ENCODE measurements at regions not wholly inside any gene's neighbourhood (a gene's known extent, or its start where the extent isn't known, plus 50 kb on each side); places are given as distances from the start of the nearest gene placed in this dataset.

DNA sequence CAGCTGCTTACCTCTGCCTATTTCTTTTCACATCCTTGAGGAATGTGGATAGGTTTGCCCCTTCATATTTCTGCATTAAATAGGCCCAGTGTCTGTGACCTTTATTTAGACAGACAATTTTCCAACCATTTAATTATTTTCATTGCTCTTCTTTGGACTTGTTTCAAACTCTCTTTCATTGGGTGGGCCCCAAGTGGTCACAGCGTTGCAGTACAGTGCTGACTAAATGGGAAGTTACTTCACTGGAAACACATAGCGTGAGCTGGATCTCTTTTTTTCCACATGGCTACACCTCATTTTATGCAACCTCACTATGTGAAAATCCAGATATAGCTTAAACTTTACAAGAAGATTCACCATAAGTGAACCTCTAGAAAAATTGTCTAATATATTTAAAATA lies 438.9 kb downstream of the ADAMTS20 start (continued):
- TF ChIP-seq, protein P1, sequence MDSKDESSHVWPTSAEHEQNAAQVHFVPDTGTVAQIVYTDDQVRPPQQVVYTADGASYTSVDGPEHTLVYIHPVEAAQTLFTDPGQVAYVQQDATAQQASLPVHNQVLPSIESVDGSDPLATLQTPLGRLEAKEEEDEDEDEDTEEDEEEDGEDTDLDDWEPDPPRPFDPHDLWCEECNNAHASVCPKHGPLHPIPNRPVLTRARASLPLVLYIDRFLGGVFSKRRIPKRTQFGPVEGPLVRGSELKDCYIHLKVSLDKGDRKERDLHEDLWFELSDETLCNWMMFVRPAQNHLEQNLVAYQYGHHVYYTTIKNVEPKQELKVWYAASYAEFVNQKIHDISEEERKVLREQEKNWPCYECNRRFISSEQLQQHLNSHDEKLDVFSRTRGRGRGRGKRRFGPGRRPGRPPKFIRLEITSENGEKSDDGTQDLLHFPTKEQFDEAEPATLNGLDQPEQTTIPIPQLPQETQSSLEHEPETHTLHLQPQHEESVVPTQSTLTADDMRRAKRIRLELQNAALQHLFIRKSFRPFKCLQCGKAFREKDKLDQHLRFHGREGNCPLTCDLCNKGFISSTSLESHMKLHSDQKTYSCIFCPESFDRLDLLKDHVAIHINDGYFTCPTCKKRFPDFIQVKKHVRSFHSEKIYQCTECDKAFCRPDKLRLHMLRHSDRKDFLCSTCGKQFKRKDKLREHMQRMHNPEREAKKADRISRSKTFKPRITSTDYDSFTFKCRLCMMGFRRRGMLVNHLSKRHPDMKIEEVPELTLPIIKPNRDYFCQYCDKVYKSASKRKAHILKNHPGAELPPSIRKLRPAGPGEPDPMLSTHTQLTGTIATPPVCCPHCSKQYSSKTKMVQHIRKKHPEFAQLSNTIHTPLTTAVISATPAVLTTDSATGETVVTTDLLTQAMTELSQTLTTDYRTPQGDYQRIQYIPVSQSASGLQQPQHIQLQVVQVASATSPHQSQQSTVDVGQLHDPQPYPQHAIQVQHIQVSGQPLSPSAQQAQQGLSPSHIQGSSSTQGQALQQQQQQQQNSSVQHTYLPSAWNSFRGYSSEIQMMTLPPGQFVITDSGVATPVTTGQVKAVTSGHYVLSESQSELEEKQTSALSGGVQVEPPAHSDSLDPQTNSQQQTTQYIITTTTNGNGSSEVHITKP (tag by site-specific recombination; IDR thresholded peaks at IDR 0.05), result no peak
- TF ChIP-seq KLF9 (tag by site-specific recombination; IDR thresholded peaks at IDR 0.05; ENCODE audit: low read depth), result no peak
- TF ChIP-seq ZFP69B (tag by site-specific recombination; IDR thresholded peaks at IDR 0.05), result no peak
- TF ChIP-seq, protein P2, sequence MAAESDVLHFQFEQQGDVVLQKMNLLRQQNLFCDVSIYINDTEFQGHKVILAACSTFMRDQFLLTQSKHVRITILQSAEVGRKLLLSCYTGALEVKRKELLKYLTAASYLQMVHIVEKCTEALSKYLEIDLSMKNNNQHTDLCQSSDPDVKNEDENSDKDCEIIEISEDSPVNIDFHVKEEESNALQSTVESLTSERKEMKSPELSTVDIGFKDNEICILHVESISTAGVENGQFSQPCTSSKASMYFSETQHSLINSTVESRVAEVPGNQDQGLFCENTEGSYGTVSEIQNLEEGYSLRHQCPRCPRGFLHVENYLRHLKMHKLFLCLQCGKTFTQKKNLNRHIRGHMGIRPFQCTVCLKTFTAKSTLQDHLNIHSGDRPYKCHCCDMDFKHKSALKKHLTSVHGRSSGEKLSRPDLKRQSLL (tag by site-specific recombination; IDR thresholded peaks at IDR 0.05), result no peak
- no peak for TF ChIP-seq ZNF707 (tag by site-specific recombination; IDR thresholded peaks at IDR 0.05)

DNA sequence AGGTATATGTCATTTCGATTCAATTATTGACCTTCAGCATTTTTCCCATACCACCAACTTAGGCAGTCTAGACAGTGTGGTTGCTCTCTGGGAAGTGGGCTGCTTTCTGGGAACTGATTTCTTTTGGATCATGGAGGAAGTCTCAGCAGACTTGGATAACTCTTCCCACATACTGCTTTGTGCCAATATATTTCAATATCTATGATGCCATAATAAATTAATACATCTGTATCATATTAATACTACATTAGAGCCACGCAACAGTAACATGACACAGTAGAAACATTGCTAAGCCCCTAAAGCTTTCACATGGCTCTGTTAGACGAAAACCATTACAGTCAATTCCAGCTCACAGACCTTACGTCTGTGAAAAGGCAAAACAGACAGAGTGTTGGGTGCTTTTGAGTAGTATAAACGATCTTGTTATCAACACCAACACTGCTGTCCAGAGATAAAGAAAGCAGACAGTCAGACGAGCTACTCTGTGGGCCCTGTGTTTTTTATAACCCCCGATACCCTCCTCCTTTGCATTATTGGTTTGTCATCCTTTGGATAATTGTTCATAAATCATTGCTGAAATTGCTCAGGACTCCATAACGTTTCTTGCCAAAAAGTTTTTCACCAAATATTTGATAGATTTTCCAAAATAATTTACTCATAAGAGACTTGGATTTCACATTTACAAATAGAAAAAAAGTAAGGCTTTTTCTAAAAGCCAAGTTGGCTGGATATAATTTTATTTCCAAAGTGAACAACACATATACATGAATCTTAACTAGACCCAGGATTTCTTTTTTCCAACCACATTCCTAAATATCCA lies 439.7 kb downstream of the ADAMTS20 start:
- POLR2A ChIA-PET, result no interaction called here
- TF ChIP-seq ZNF701 (tag by site-specific recombination; IDR thresholded peaks at IDR 0.05) (no peak), ZNF585B (tag by site-specific recombination; IDR thresholded peaks at IDR 0.05) (no peak), ZNF24 (tag by site-specific recombination; IDR thresholded peaks at IDR 0.05) (no peak), ZNF558 (tag by site-specific recombination; IDR thresholded peaks at IDR 0.05) (no peak), ZNF473 (tag by site-specific recombination; IDR thresholded peaks at IDR 0.05) (no peak), ZNF664 (tag by site-specific recombination; IDR thresholded peaks at IDR 0.05) (no peak), SCRT1 (tag by site-specific recombination; IDR thresholded peaks at IDR 0.05; ENCODE audit: borderline replicate concordance) (no peak)
- Histone ChIP-seq H3K9me3 (ENCODE audit: control insufficient read depth, insufficient read depth, low read depth, low read length) (no peaks in the 10 kb centered on the region), H3K36me3 (ENCODE audit: control insufficient read depth in 2 of 2, insufficient read depth in 1 of 2, low read length in 2 of 2) (no peaks in the 10 kb centered on the region), H3K4me1 (ENCODE audit: control insufficient read depth, insufficient read depth, low read length) (peaks cover 3% of the 10 kb centered on the region; the same call in 1 of the 2 replicates), H3K27ac (ENCODE audit: extremely low read depth, low read depth, low read length) (no peak overlapping the region), H3K4me3 (ENCODE audit: low read depth, low read length) (no peak overlapping the region)
- CTCF ChIA-PET, result interaction anchor here (0.5 to 1.5 kb wide), 4 partner anchors 8 to 1557 kb away, joined by 3 to 4 read pairs (median 3); no protein-coding TSS in a partner anchor

DNA sequence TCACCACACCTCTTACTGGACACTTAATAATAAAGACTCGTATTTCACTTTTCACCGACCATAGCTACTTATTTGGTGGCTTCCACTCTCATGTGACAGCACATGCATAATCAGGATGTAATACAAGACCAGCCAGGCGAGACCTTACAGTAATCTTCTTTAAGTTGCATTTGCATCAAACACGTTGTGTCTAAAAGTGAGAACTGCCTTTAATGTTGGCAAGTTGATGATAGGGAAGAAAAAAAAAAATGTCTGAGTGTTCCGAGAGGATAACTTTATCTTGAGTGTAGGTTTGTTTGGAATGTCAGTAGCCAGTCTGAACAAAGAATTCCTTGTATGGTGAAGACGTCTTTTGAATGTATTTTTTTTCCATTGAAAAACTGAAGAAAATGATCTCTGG lies 440.4 kb downstream of the ADAMTS20 start:
- Histone ChIP-seq H3K27ac (ENCODE audit: extremely low read depth, low read depth, low read length) (no peak overlapping the region), H3K36me3 (ENCODE audit: control insufficient read depth in 2 of 2, insufficient read depth in 1 of 2, low read length in 2 of 2) (no peaks in the 10 kb centered on the region), H3K4me1 (ENCODE audit: control insufficient read depth, insufficient read depth, low read length) (peaks cover 3% of the 10 kb centered on the region; the same call in 1 of the 2 replicates), H3K9me3 (ENCODE audit: control insufficient read depth, insufficient read depth, low read depth, low read length) (no peaks in the 10 kb centered on the region), H3K4me3 (ENCODE audit: low read depth, low read length) (no peak overlapping the region)
- ChIA-PET POLR2A (no interaction called here), CTCF (no interaction called here)
- TF ChIP-seq, protein P3, sequence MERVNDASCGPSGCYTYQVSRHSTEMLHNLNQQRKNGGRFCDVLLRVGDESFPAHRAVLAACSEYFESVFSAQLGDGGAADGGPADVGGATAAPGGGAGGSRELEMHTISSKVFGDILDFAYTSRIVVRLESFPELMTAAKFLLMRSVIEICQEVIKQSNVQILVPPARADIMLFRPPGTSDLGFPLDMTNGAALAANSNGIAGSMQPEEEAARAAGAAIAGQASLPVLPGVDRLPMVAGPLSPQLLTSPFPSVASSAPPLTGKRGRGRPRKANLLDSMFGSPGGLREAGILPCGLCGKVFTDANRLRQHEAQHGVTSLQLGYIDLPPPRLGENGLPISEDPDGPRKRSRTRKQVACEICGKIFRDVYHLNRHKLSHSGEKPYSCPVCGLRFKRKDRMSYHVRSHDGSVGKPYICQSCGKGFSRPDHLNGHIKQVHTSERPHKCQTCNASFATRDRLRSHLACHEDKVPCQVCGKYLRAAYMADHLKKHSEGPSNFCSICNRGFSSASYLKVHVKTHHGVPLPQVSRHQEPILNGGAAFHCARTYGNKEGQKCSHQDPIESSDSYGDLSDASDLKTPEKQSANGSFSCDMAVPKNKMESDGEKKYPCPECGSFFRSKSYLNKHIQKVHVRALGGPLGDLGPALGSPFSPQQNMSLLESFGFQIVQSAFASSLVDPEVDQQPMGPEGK (tag by site-specific recombination; IDR thresholded peaks at IDR 0.05), result no peak
- TF ChIP-seq, protein P4, sequence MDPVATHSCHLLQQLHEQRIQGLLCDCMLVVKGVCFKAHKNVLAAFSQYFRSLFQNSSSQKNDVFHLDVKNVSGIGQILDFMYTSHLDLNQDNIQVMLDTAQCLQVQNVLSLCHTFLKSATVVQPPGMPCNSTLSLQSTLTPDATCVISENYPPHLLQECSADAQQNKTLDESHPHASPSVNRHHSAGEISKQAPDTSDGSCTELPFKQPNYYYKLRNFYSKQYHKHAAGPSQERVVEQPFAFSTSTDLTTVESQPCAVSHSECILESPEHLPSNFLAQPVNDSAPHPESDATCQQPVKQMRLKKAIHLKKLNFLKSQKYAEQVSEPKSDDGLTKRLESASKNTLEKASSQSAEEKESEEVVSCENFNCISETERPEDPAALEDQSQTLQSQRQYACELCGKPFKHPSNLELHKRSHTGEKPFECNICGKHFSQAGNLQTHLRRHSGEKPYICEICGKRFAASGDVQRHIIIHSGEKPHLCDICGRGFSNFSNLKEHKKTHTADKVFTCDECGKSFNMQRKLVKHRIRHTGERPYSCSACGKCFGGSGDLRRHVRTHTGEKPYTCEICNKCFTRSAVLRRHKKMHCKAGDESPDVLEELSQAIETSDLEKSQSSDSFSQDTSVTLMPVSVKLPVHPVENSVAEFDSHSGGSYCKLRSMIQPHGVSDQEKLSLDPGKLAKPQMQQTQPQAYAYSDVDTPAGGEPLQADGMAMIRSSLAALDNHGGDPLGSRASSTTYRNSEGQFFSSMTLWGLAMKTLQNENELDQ (tag by site-specific recombination; IDR thresholded peaks at IDR 0.05; ENCODE audit: low read depth), result no peak
- TF ChIP-seq SP3 (tag by site-specific recombination; IDR thresholded peaks at IDR 0.05) (no peak), ZNF394 (tag by site-specific recombination; IDR thresholded peaks at IDR 0.05; ENCODE audit: borderline replicate concordance) (no peak), KLF9 (tag by site-specific recombination; IDR thresholded peaks at IDR 0.05; ENCODE audit: low read depth) (no peak), ZSCAN23 (tag by site-specific recombination; IDR thresholded peaks at IDR 0.05) (no peak), ZNF701 (tag by site-specific recombination; IDR thresholded peaks at IDR 0.05) (no peak), BCL11A (tag by site-specific recombination; IDR thresholded peaks at IDR 0.05; ENCODE audit: low read depth) (no peak), ZFP37 (tag by site-specific recombination; IDR thresholded peaks at IDR 0.05) (no peak), SCRT1 (tag by site-specific recombination; IDR thresholded peaks at IDR 0.05; ENCODE audit: borderline replicate concordance) (no peak), ZNF2 (tag by site-specific recombination; IDR thresholded peaks at IDR 0.05) (no peak)
- TF ChIP-seq, protein P5, sequence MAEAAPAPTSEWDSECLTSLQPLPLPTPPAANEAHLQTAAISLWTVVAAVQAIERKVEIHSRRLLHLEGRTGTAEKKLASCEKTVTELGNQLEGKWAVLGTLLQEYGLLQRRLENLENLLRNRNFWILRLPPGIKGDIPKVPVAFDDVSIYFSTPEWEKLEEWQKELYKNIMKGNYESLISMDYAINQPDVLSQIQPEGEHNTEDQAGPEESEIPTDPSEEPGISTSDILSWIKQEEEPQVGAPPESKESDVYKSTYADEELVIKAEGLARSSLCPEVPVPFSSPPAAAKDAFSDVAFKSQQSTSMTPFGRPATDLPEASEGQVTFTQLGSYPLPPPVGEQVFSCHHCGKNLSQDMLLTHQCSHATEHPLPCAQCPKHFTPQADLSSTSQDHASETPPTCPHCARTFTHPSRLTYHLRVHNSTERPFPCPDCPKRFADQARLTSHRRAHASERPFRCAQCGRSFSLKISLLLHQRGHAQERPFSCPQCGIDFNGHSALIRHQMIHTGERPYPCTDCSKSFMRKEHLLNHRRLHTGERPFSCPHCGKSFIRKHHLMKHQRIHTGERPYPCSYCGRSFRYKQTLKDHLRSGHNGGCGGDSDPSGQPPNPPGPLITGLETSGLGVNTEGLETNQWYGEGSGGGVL (tag by site-specific recombination; IDR thresholded peaks at IDR 0.05), result no peak
